ENCODE measurements at regions not wholly inside any gene's neighbourhood (a gene's known extent, or its start where the extent isn't known, plus 50 kb on each side); places are given as distances from the start of the nearest gene placed in this dataset.

DNA sequence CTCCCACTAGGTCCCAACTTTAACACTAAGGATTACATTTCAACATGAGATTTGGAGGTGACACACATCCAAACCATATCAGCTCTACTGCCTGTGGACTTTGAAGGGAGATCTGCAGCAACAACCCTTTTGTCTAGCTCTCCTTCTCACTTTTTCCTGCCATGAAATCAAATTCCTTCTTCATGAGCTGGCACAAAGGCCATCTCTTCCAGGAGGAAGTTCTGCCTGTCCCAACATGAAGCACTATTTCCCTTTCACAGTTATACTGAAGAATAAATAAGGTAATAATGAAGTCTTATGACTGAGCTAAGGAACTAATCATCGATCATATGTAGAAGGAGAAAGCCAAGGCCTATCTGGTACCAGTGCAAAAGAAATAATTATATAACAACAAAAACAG lies 253.5 kb upstream of the TENM4 start:
- ChIA-PET CTCF (interaction anchor here (0.6 to 1.0 kb wide), 2 partner anchors 9 to 12 kb away, joined by 3 read pairs; no protein-coding TSS in a partner anchor), POLR2A (no interaction called here)
- no peak overlapping the region for H3K4me3 ChIP-seq (ENCODE audit: low read depth, low read length)
- H3K27me3 ChIP-seq (ENCODE audit: control insufficient read depth, insufficient read depth, low read length) = no peaks in the 10 kb centered on the region
- H3K36me3 ChIP-seq (ENCODE audit: control insufficient read depth, insufficient read depth, low read length) = no peaks in the 10 kb centered on the region
- TF ChIP-seq, protein P1, sequence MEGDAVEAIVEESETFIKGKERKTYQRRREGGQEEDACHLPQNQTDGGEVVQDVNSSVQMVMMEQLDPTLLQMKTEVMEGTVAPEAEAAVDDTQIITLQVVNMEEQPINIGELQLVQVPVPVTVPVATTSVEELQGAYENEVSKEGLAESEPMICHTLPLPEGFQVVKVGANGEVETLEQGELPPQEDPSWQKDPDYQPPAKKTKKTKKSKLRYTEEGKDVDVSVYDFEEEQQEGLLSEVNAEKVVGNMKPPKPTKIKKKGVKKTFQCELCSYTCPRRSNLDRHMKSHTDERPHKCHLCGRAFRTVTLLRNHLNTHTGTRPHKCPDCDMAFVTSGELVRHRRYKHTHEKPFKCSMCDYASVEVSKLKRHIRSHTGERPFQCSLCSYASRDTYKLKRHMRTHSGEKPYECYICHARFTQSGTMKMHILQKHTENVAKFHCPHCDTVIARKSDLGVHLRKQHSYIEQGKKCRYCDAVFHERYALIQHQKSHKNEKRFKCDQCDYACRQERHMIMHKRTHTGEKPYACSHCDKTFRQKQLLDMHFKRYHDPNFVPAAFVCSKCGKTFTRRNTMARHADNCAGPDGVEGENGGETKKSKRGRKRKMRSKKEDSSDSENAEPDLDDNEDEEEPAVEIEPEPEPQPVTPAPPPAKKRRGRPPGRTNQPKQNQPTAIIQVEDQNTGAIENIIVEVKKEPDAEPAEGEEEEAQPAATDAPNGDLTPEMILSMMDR (IDR thresholded peaks at IDR 0.05; ENCODE audit: insufficient read depth, low read depth, low read length) = no peak
- DNase-seq (ENCODE audit: low read depth) = no peak

DNA sequence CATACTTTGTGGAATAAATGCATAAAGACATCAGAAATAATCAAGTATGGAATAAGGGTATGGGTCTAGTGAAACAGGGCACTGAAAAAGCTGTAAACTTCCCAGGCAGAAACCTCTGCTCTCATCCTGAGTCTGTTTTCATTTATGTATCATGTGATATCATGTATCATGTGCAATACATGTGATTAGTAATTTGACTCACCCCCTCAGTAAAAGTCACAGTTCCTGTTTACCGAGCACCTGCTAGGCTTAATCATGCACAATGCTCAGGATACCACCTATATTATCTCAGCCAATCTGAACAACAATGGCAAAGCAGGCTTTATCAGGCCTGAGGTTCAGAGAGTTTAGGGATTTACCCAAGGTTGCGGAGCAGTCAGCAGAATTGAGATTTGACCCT lies 250.6 kb upstream of the TENM4 start:
- TF ChIP-seq, protein P1 (IDR thresholded peaks at IDR 0.05; ENCODE audit: insufficient read depth, low read depth, low read length) = no peak
- CTCF ChIA-PET = no interaction called here

DNA sequence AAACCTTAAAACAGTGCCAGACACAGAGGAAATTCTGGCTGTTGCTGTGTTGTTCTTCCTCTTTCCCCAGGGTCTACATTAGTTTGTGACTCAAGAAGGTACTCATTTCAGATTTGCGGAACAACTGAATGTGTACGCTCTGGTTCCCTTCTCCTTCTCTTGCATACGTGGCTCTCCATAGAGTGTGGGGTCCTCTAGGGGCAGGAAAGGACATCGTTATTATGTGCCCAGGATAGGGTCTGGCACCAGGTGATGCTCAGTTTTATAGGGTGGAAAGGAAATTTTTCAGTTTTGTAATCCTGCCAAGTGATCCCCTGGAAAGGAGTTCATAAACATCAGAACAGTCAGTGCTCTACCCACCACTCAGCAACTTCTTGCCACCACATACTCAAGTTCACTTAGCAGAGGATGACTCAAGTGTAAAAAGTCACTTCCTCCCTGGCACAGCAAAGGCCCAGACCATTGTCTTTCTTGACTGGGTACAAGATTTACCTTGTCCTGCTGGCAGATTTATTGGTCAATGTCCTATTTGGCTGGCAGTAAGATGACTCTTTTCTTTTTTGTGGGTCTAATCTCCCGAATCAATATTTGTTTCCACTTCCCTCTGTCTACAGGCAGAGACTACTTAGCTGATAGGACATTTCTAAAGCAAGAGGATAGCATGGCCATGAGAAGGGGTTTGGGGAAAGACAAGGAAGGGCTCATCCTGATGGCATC lies 246.0 kb upstream of the TENM4 start:
- CTCF ChIA-PET = no interaction called here
- Histone ChIP-seq H3K36me3 (ENCODE audit: control insufficient read depth, insufficient read depth, low read length) (no peaks in the 10 kb centered on the region), H3K27me3 (ENCODE audit: control insufficient read depth, insufficient read depth, low read length) (no peaks in the 10 kb centered on the region), H3K4me3 (ENCODE audit: low read depth, low read length) (no peak overlapping the region)
- POLR2A ChIA-PET = no interaction called here
- no peak for DNase-seq (ENCODE audit: low read depth)
- TF ChIP-seq, protein P1 (IDR thresholded peaks at IDR 0.05; ENCODE audit: insufficient read depth, low read depth, low read length) = no peak

More for the DNA sequence above, 250.6 kb upstream of the TENM4 start:
- Histone ChIP-seq H3K27me3 (ENCODE audit: control insufficient read depth, insufficient read depth, low read length) (no peaks in the 10 kb centered on the region), H3K4me3 (ENCODE audit: low read depth, low read length) (no peak overlapping the region), H3K36me3 (ENCODE audit: control insufficient read depth, insufficient read depth, low read length) (no peaks in the 10 kb centered on the region)
- POLR2A ChIA-PET = no interaction called here
- no peak for DNase-seq (ENCODE audit: low read depth)

DNA sequence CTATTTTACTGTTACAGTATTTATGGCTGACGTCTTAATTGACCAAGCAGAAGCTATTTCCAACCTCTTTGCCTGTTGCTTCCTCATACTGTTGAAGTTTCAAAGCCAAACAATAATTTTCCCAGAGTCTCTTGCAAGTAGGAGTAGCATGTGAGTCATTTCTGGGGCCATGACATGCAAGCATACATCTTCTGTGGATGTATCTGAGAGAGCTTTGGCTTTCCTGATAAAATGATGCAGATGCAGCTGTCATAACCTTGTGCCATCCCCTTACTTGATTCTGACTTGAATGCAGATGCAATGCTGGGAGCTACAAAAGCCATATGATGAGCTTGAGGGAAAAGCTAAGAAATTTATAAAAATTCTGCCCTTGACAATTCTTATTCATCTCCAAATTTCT lies 243.1 kb upstream of the TENM4 start:
- TF ChIP-seq, protein P1 (IDR thresholded peaks at IDR 0.05; ENCODE audit: insufficient read depth, low read depth, low read length) = no peak
- no peak for DNase-seq (ENCODE audit: low read depth)
- no peak overlapping the region for H3K4me3 ChIP-seq (ENCODE audit: low read depth, low read length)
- no peaks in the 10 kb centered on the region for H3K36me3 ChIP-seq (ENCODE audit: control insufficient read depth, insufficient read depth, low read length)
- POLR2A ChIA-PET = no interaction called here
- CTCF ChIA-PET = no interaction called here
- no peaks in the 10 kb centered on the region for H3K27me3 ChIP-seq (ENCODE audit: control insufficient read depth, insufficient read depth, low read length)

DNA sequence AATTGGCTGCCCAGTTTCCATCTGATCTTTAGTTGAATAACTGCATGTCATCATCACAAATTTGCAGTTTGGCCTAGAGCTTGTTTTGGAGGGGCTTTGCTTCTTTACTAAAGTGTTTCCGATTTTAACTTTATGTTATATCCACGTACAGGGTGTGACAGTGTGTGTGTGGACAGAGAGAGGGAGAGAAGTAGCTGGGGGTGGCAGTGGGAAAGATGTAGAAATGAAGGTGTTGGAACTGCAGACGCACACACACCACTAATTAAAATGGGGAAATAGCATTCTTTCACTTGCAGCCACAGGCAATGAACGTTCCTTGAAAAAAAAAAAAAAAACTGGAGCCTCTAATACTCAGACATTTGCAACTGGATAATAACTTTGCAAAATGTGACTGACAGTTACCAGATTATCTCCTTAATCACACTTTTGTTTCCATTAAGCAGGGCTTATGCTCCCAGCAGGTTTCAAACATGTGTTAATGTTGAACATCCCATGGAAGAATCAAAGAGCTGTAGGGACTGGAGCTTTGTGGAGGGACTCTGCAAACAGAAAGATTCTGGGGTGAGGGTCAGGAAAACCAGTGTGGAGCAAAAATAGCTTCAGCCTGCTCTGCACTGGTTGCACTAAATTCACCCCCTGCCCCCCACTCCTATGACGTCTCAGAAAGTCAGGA lies 238.1 kb upstream of the TENM4 start:
- Histone ChIP-seq H3K36me3 (ENCODE audit: control insufficient read depth, insufficient read depth, low read length) (no peaks in the 10 kb centered on the region), H3K27me3 (ENCODE audit: control insufficient read depth, insufficient read depth, low read length) (no peaks in the 10 kb centered on the region), H3K4me3 (ENCODE audit: low read depth, low read length) (no peak overlapping the region)
- CTCF ChIA-PET = no interaction called here
- TF ChIP-seq, protein P1 (IDR thresholded peaks at IDR 0.05; ENCODE audit: insufficient read depth, low read depth, low read length) = no peak
- POLR2A ChIA-PET = no interaction called here
- no peak for DNase-seq (ENCODE audit: low read depth)
